ENCODE measurements at regions not wholly inside any gene's neighbourhood (a gene's known extent, or its start where the extent isn't known, plus 50 kb on each side); places are given as distances from the start of the nearest gene placed in this dataset.

DNA sequence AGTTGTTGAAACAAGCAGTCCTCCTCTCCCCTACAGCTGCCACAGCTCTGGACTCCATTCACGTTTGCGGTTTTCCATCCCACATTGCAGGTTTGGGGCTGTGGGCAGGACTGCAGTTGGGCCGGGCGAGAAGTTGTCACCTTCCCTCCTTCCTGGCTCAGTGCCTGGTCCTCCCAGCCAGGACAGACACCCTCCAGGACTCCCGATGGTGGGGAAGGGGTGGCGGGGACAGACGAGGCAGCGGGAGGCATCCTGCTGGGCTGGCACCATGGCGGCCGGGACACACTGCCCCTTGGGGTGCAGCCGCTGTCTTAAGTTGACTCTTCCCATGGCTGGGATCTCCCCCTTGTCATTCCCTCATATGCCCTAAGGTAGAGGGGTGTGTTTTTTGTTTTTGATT is 615.2 kb downstream of the BRD1 start (continued):
- TF ChIP-seq TSHZ1 (tag by site-specific recombination; IDR thresholded peaks at IDR 0.05; ENCODE audit: borderline replicate concordance) (no peak), ZNF549 (tag by site-specific recombination; IDR thresholded peaks at IDR 0.05) (no peak)

DNA sequence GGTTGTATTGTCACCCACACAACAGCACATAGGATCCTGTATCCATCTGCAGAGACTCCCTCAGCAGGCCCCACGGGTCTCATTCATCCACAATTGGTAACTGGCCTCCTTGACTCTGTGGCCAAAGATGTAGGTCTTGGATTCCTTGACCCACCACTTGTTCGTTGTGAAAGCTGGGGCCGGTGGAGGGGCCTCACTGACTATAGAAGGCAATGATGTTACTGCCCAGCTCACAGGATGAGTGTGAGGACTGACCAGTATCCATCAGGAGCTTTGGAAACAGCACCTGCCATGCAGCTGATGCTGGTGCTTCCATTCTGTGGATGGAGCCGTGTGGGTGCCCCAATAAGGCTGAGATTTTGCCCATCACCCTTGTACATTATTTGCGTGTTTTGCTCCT is 615.7 kb downstream of the BRD1 start:
- no peak overlapping the region for H3K4me3 ChIP-seq (ENCODE audit: low read depth, low read length)
- TF ChIP-seq ZNF248 (tag by site-specific recombination; IDR thresholded peaks at IDR 0.05) (no peak), ZNF555 (tag by site-specific recombination; conservative IDR thresholded peaks at IDR 0.05) (no peak), ZSCAN16 (tag by site-specific recombination; IDR thresholded peaks at IDR 0.05) (no peak), ZNF335 (tag by site-specific recombination; conservative IDR thresholded peaks at IDR 0.05) (no peak), ZNF394 (tag by site-specific recombination; IDR thresholded peaks at IDR 0.05; ENCODE audit: borderline replicate concordance) (no peak), ZNF548 (tag by site-specific recombination; IDR thresholded peaks at IDR 0.05) (no peak), ZNF157 (tag by site-specific recombination; IDR thresholded peaks at IDR 0.05) (no peak), ZNF560 (tag by site-specific recombination; IDR thresholded peaks at IDR 0.05; ENCODE audit: borderline replicate concordance) (no peak), ZNF202 (tag by site-specific recombination; IDR thresholded peaks at IDR 0.05; ENCODE audit: borderline replicate concordance) (no peak), ZIC2 (tag by site-specific recombination; IDR thresholded peaks at IDR 0.05) (no peak), ZNF488 (tag by site-specific recombination; IDR thresholded peaks at IDR 0.05) (no peak), TCF7L2 (IDR thresholded peaks at IDR 0.05; ENCODE audit: borderline replicate concordance, low read depth, low read length) (no peak), ZNF398 (tag by site-specific recombination; IDR thresholded peaks at IDR 0.05) (no peak), ZNF544 (tag by site-specific recombination; IDR thresholded peaks at IDR 0.05) (no peak)
- TF ChIP-seq, protein P1, sequence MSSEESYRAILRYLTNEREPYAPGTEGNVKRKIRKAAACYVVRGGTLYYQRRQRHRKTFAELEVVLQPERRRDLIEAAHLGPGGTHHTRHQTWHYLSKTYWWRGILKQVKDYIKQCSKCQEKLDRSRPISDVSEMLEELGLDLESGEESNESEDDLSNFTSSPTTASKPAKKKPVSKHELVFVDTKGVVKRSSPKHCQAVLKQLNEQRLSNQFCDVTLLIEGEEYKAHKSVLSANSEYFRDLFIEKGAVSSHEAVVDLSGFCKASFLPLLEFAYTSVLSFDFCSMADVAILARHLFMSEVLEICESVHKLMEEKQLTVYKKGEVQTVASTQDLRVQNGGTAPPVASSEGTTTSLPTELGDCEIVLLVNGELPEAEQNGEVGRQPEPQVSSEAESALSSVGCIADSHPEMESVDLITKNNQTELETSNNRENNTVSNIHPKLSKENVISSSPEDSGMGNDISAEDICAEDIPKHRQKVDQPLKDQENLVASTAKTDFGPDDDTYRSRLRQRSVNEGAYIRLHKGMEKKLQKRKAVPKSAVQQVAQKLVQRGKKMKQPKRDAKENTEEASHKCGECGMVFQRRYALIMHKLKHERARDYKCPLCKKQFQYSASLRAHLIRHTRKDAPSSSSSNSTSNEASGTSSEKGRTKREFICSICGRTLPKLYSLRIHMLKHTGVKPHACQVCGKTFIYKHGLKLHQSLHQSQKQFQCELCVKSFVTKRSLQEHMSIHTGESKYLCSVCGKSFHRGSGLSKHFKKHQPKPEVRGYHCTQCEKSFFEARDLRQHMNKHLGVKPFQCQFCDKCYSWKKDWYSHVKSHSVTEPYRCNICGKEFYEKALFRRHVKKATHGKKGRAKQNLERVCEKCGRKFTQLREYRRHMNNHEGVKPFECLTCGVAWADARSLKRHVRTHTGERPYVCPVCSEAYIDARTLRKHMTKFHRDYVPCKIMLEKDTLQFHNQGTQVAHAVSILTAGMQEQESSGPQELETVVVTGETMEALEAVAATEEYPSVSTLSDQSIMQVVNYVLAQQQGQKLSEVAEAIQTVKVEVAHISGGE (tag by site-specific recombination; conservative IDR thresholded peaks at IDR 0.05; ENCODE audit: low read depth), result no peak
- H3K4me1 ChIP-seq (ENCODE audit: control insufficient read depth, insufficient read depth, low read length), result 0 out of 2 replicates have a peak, but pooled peaks cover 6% of the 10 kb centered on the region
- no peaks in the 10 kb centered on the region for H3K9me3 ChIP-seq (ENCODE audit: control insufficient read depth, insufficient read depth, low read depth, low read length)
- no peak overlapping the region for H3K27ac ChIP-seq (ENCODE audit: extremely low read depth, low read depth, low read length)
- H3K36me3 ChIP-seq (ENCODE audit: control insufficient read depth in 2 of 2, insufficient read depth in 1 of 2, low read length in 2 of 2), result no peaks in the 10 kb centered on the region
- CTCF ChIA-PET, result interaction anchor here (0.8 kb wide), 1 partner anchor 92 kb away, joined by 3 read pairs; no protein-coding TSS in a partner anchor
- POLR2A ChIA-PET, result no interaction called here
